ENCODE measurements at regions not wholly inside any gene's neighbourhood (a gene's known extent, or its start where the extent isn't known, plus 50 kb on each side); places are given as distances from the start of the nearest gene placed in this dataset.

DNA sequence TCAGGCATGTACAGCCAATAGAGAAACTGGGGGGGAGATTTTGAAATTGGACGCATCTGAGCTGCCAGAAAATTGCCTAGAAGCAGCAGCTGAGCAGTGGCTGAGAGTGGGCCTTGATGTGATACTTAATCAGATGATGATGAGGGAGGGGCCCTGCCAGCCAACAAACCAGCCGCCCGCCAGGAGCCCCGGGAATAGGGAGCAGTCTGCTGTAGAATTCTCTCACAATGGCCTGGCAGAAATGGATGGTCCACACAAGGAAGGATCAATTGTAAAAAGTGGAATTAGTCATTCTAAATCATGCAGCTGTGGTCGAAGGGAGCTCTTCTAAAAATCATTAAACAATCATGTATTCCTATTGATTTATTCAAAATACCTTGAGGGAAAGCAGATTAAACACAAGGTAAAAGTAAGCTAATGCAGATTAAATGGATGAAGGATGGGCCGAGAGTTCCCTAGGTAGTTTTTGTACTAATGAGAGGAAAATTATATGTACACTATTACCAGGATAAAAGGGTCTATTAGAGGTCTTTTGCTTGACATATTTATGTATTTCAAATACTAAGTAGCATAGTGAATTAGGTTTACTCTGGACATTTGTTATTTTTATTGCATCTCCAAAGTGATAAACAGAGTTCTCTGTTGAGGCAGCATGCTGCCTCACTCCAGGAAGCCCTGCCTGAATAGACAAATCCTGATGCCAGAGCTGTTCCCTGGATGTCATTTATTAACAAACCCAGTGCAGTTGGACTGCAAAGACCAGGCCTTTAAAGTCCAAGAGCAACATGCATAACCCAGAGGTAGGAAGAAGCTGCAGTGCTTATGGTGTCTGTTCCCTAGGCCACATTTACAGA is 91.3 kb downstream of the NKX6-1 start:
- TF ChIP-seq SIN3A (IDR thresholded peaks at IDR 0.05; ENCODE audit: borderline replicate concordance, insufficient read depth, low read length): no peak
- no peak for TF ChIP-seq FOXP2 (optimal IDR thresholded peaks at IDR 0.05; ENCODE audit: borderline replicate concordance, extremely low read depth, extremely low read length, insufficient read depth)
- TF ChIP-seq, protein P1, sequence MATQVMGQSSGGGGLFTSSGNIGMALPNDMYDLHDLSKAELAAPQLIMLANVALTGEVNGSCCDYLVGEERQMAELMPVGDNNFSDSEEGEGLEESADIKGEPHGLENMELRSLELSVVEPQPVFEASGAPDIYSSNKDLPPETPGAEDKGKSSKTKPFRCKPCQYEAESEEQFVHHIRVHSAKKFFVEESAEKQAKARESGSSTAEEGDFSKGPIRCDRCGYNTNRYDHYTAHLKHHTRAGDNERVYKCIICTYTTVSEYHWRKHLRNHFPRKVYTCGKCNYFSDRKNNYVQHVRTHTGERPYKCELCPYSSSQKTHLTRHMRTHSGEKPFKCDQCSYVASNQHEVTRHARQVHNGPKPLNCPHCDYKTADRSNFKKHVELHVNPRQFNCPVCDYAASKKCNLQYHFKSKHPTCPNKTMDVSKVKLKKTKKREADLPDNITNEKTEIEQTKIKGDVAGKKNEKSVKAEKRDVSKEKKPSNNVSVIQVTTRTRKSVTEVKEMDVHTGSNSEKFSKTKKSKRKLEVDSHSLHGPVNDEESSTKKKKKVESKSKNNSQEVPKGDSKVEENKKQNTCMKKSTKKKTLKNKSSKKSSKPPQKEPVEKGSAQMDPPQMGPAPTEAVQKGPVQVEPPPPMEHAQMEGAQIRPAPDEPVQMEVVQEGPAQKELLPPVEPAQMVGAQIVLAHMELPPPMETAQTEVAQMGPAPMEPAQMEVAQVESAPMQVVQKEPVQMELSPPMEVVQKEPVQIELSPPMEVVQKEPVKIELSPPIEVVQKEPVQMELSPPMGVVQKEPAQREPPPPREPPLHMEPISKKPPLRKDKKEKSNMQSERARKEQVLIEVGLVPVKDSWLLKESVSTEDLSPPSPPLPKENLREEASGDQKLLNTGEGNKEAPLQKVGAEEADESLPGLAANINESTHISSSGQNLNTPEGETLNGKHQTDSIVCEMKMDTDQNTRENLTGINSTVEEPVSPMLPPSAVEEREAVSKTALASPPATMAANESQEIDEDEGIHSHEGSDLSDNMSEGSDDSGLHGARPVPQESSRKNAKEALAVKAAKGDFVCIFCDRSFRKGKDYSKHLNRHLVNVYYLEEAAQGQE (IDR thresholded peaks at IDR 0.05; ENCODE audit: insufficient read depth in 1 of 2, low read depth in 2 of 2, low read length in 2 of 2): no peak
- no peak for TF ChIP-seq POLR2AphosphoS5 (IDR thresholded peaks at IDR 0.05; ENCODE audit: low read depth, low read length)
- TF ChIP-seq TAF1 (IDR thresholded peaks at IDR 0.05; ENCODE audit: borderline replicate concordance, insufficient read depth, low read length): no peak

DNA sequence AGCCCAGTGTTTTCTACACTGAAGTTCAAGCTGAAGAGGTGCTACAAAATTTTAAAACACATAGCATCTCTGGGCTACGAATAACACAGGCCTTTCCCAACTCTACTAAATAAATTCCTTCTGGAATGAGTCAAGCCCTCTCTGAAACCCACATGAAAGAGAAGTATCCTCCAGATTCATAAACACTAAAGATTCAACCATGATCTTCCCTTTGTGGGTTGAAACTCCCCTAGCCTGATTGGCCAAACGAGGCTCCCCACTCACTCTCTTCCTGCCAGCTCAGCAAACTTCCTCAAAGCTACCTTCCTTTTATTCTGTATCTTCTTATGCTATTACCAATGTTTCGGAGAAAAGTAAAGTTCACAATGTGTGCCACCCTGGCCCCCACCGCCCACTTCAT is 95.4 kb downstream of the NKX6-1 start:
- TF ChIP-seq FOXP2 (optimal IDR thresholded peaks at IDR 0.05; ENCODE audit: borderline replicate concordance, extremely low read depth, extremely low read length, insufficient read depth) (no peak), POLR2AphosphoS5 (IDR thresholded peaks at IDR 0.05; ENCODE audit: low read depth, low read length) (no peak), TAF1 (IDR thresholded peaks at IDR 0.05; ENCODE audit: borderline replicate concordance, insufficient read depth, low read length) (no peak), SIN3A (IDR thresholded peaks at IDR 0.05; ENCODE audit: borderline replicate concordance, insufficient read depth, low read length) (no peak)
- TF ChIP-seq, protein P1 (IDR thresholded peaks at IDR 0.05; ENCODE audit: insufficient read depth in 1 of 2, low read depth in 2 of 2, low read length in 2 of 2): no peak

DNA sequence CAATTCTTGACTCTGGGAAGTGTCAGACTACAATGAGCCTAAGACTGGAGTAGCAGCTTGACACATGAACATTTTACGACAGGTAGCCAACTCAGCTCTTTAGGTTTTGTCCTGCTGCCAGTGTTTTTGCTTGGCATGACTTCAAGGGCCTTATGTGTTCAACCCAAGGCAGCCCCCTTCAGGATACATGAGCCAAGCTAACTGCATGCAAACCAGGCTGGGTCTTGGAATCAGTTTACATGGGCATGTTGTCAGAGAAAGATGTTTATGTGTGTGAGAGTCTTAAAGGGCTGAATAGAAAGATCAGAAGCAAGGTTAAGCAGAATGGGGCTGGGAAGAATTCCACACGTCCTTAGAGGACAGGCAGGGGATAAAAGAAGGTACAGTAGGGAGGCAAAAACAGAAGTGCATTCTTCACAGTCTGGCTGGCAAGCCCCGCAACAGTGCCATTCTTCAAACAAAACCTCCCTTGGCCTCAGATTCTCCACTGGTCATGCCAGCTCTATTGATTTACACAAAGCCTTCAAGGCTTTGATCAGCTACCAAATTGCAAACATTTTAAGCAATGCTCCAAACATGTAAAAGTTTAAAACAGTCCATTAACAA is 97.3 kb downstream of the NKX6-1 start:
- TF ChIP-seq POLR2AphosphoS5 (IDR thresholded peaks at IDR 0.05; ENCODE audit: low read depth, low read length): no peak
- TF ChIP-seq, protein P1 (IDR thresholded peaks at IDR 0.05; ENCODE audit: insufficient read depth in 1 of 2, low read depth in 2 of 2, low read length in 2 of 2): no peak
- no peak for TF ChIP-seq FOXP2 (optimal IDR thresholded peaks at IDR 0.05; ENCODE audit: borderline replicate concordance, extremely low read depth, extremely low read length, insufficient read depth)
- no peak for TF ChIP-seq TAF1 (IDR thresholded peaks at IDR 0.05; ENCODE audit: borderline replicate concordance, insufficient read depth, low read length)
- no peak for TF ChIP-seq SIN3A (IDR thresholded peaks at IDR 0.05; ENCODE audit: borderline replicate concordance, insufficient read depth, low read length)

DNA sequence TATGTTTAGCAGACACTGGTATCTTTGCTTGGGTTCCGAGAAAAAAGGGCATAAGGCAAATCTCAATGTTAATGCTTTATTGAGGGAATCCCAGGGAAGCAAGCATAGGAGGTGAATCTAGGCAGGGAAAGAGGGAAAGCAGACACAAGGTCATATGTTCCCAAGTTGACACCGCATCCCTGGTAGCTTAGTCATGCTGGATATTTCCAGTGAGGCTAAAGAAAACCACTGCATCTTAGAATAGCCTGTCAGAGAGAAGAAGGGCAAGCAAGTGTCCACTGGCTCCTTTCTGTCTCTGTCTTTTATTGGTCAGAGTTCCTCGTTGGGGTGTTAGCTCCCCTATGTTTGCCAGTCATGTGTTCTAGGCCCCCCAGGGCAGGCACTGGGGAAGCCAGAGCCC is 104.7 kb downstream of the NKX6-1 start:
- TF ChIP-seq TAF1 (IDR thresholded peaks at IDR 0.05; ENCODE audit: borderline replicate concordance, insufficient read depth, low read length) (no peak), POLR2AphosphoS5 (IDR thresholded peaks at IDR 0.05; ENCODE audit: low read depth, low read length) (no peak)
- TF ChIP-seq, protein P1 (IDR thresholded peaks at IDR 0.05; ENCODE audit: insufficient read depth in 1 of 2, low read depth in 2 of 2, low read length in 2 of 2): no peak

Measured in PFSK-1 (cell line).